ENCODE measurements at regions not wholly inside any gene's neighbourhood (a gene's known extent, or its start where the extent isn't known, plus 50 kb on each side); places are given as distances from the start of the nearest gene placed in this dataset.

- no peak for DNase-seq (ENCODE audit: insufficient read length, low spot score)
- TF ChIP-seq, protein P1, sequence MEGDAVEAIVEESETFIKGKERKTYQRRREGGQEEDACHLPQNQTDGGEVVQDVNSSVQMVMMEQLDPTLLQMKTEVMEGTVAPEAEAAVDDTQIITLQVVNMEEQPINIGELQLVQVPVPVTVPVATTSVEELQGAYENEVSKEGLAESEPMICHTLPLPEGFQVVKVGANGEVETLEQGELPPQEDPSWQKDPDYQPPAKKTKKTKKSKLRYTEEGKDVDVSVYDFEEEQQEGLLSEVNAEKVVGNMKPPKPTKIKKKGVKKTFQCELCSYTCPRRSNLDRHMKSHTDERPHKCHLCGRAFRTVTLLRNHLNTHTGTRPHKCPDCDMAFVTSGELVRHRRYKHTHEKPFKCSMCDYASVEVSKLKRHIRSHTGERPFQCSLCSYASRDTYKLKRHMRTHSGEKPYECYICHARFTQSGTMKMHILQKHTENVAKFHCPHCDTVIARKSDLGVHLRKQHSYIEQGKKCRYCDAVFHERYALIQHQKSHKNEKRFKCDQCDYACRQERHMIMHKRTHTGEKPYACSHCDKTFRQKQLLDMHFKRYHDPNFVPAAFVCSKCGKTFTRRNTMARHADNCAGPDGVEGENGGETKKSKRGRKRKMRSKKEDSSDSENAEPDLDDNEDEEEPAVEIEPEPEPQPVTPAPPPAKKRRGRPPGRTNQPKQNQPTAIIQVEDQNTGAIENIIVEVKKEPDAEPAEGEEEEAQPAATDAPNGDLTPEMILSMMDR (IDR thresholded peaks at IDR 0.05; ENCODE audit: insufficient read depth, missing control alignments), result no peak
Measured at GRCh38 chr5:114999176-114999575, 170.5 kb downstream of the TRIM36 start.

GRCh38 chr5:114989512-114989911, 180.2 kb downstream of the TRIM36 start:
- no peak for DNase-seq (ENCODE audit: insufficient read length, low spot score)
- TF ChIP-seq, protein P1 (IDR thresholded peaks at IDR 0.05; ENCODE audit: insufficient read depth, missing control alignments), result no peak
- no peak for FAIRE-seq

More at GRCh38 chr5:114999176-114999575, 170.5 kb downstream of the TRIM36 start:
- no peak for FAIRE-seq

- TF ChIP-seq, protein P1 (IDR thresholded peaks at IDR 0.05; ENCODE audit: insufficient read depth, missing control alignments), result no peak
- DNase-seq (ENCODE audit: insufficient read length, low spot score) (no peak), FAIRE-seq (no peak)
Measured at GRCh38 chr5:114988096-114988495, 181.6 kb downstream of the TRIM36 start.

DNA sequence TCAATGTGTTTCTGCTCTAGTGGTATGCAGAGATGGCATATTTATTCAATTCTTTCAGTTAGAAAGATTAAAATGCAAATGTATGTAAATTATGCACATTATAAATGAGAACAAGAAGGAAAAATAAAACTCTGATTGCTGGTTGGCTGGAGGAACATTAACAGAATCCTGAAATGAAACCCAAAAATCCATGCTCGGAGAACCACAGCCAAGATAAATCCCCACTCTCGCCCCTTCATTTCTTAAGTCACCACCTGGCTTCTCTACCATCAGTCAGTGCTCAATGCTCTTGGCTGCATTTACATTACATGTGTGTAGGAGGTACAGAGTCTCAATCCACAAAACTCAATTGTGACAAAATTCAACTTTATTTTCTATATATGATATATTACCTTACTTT, 184.9 kb downstream of the TRIM36 start:
- DNase-seq (ENCODE audit: insufficient read length, low spot score) (no peak), FAIRE-seq (no peak)
- TF ChIP-seq, protein P1 (IDR thresholded peaks at IDR 0.05; ENCODE audit: insufficient read depth, missing control alignments), result no peak

DNA sequence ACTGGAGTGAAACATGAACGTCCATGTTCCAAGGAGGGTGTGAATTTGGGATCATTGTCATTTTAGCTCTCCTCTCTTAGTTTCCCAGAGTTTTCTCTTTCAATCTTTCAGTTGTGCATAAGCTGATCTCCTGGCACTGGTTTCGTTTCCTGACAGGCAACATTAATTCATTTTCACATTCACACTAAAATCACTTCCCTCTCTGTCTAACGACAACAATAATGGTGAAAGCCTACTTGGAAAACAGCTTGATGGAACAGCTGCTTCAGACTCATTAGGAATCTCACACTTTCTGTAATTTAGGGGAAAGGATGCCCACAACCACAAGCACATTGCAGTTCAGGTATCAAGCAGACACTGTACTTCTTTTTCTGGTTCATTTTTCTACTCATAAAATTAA, 188.6 kb downstream of the TRIM36 start:
- DNase-seq (ENCODE audit: insufficient read length, low spot score) (no peak), FAIRE-seq (no peak)
- TF ChIP-seq, protein P1 (IDR thresholded peaks at IDR 0.05; ENCODE audit: insufficient read depth, missing control alignments), result no peak

- TF ChIP-seq, protein P1 (IDR thresholded peaks at IDR 0.05; ENCODE audit: insufficient read depth, missing control alignments), result no peak
- DNase-seq (ENCODE audit: insufficient read length, low spot score), result no peak
- no peak for FAIRE-seq
Measured at GRCh38 chr5:114977979-114978573, 191.6 kb downstream of the TRIM36 start.

- no peak for FAIRE-seq
- DNase-seq (ENCODE audit: insufficient read length, low spot score), result no peak
- TF ChIP-seq, protein P1 (IDR thresholded peaks at IDR 0.05; ENCODE audit: insufficient read depth, missing control alignments), result no peak
Measured at GRCh38 chr5:114969482-114969881, 200.2 kb downstream of the TRIM36 start.
